H1 (cell line): ENCODE measurements at regions not wholly inside any gene's neighbourhood (a gene's known extent, or its start where the extent isn't known, plus 50 kb on each side); places are given as distances from the start of the nearest gene placed in this dataset.

ENCODE experiments used
- BACH1 ChIP-seq: IDR thresholded peaks from 2 replicates; pipeline ENCODE4 v1.6.1; 2012; ENCODE audit warnings: low read length, improper control_type of control experiment
- CREB1 ChIP-seq: IDR thresholded peaks from 2 replicates; pipeline ENCODE4 v1.6.1; 2012; ENCODE audit warnings: inconsistent platforms
- CTCF ChIP-seq, 3 experiments: IDR thresholded peaks; 1 replicate in 2 of 3; 2 replicates in 1 of 3; pipeline versions ENCODE4 v1.5.1 to v1.6.1; 2011; ENCODE audit warnings: low read length in 3 of 3, mild to moderate bottlenecking in 3 of 3, inconsistent platforms in 2 of 3, low read depth in 1 of 3, moderate library complexity in 1 of 3; ENCODE audit not compliant: insufficient read depth in 1 of 3; ENCODE audit errors: control extremely low read depth in 1 of 3
- EGR1 ChIP-seq: IDR thresholded peaks from 2 replicates; pipeline ENCODE4 v1.6.1; 2011; ENCODE audit warnings: low read depth, low read length, borderline replicate concordance
- EP300 ChIP-seq, 2 experiments: IDR thresholded peaks; 1 replicate in 1 of 2; 2 replicates in 1 of 2; pipeline ENCODE4 v1.6.1; 2011 to 2012; ENCODE audit warnings: low read depth in 2 of 2, low read length in 2 of 2, mild to moderate bottlenecking in 2 of 2, borderline replicate concordance in 1 of 2, inconsistent platforms in 1 of 2, moderate library complexity in 1 of 2
- EZH2 ChIP-seq: fragments of 200-600 bp; sonication (generic); IDR thresholded peaks from 2 replicates; pipeline ENCODE4 v1.7.1; 2012; ENCODE audit warnings: low read depth, mild to moderate bottlenecking, moderate library complexity, low read length, inconsistent platforms; ENCODE audit not compliant: severe bottlenecking
- HDAC6 ChIP-seq: IDR thresholded peaks from one replicate; pipeline ENCODE4 v1.7.1; 2012; ENCODE audit warnings: low read depth, mild to moderate bottlenecking, inconsistent platforms, low read length, moderate library complexity
- RAD21 ChIP-seq, 2 experiments: IDR thresholded peaks in 1 of 2; conservative IDR thresholded peaks in 1 of 2; 2 replicates each; pipeline ENCODE4 v1.6.1; 2011; ENCODE audit warnings: low read depth in 2 of 2, low read length in 2 of 2, improper control_type of control experiment in 1 of 2, inconsistent platforms in 1 of 2, mild to moderate bottlenecking in 1 of 2, moderate library complexity in 1 of 2
- SUZ12 ChIP-seq: fragments of 200-600 bp; sonication (generic); IDR thresholded peaks from 2 replicates; pipeline ENCODE4 v1.6.1; 2012; ENCODE audit warnings: mild to moderate bottlenecking, inconsistent platforms, low read length, moderate library complexity, mixed read lengths
- YY1 ChIP-seq: IDR thresholded peaks from 2 replicates; pipeline ENCODE4 v1.6.1; 2011; ENCODE audit warnings: low read depth, mild to moderate bottlenecking, low read length

- TF ChIP-seq EP300 (IDR thresholded peaks at IDR 0.05; ENCODE audit: borderline replicate concordance in 1 of 2, low read depth in 2 of 2, low read length in 2 of 2), result no peak
- TF ChIP-seq CTCF (IDR thresholded peaks at IDR 0.05; ENCODE audit: control extremely low read depth in 1 of 3, insufficient read depth in 1 of 3, low read depth in 1 of 3, low read length in 3 of 3), result no peak
- TF ChIP-seq SUZ12, result no peak
- no peak for TF ChIP-seq YY1
- TF ChIP-seq EGR1, result no peak
- TF ChIP-seq HDAC6, result no peak
- no peak for TF ChIP-seq CREB1
- no peak for TF ChIP-seq EZH2
- no peak for TF ChIP-seq RAD21 (IDR thresholded peaks at IDR 0.05 in 1 of 2, conservative IDR thresholded peaks at IDR 0.05 in 1 of 2; ENCODE audit: low read depth in 2 of 2, low read length in 2 of 2)
- no peak for TF ChIP-seq BACH1
Measured at GRCh38 chr6:11450037-11450436, 87.5 kb upstream of the TMEM170B start.
